BE2C (cell line): ENCODE measurements at regions not wholly inside any gene's neighbourhood (a gene's known extent, or its start where the extent isn't known, plus 50 kb on each side); places are given as distances from the start of the nearest gene placed in this dataset.

ENCODE experiments used
- DNase-seq: peaks from one replicate; pipeline ENCODE4 v3.0.0-alpha.2; 2020
- H3K27me3 ChIP-seq: fragments of 250-450 bp; sonication (Bioruptor Pico); 2 replicates; pipeline ENCODE4 v1.5.1; 2020; ENCODE audit warnings: mild to moderate bottlenecking
- H3K36me3 ChIP-seq: fragments of 250-450 bp; sonication (Bioruptor Pico); 2 replicates; pipeline ENCODE4 v1.5.1; 2020; ENCODE audit warnings: mild to moderate bottlenecking
- H3K4me1 ChIP-seq: fragments of 250-450 bp; sonication (Bioruptor Pico); 2 replicates; pipeline ENCODE4 v1.5.1; 2020
- H3K4me3 ChIP-seq: 2 replicates; pipeline ENCODE4 v1.5.1; 2011; ENCODE audit warnings: low read depth, low read length
- H3K9me3 ChIP-seq: fragments of 250-450 bp; sonication (Bioruptor Pico); 2 replicates; pipeline ENCODE4 v1.5.1; 2020
- TF ChIP-seq, protein P1 (sequence below): IDR thresholded peaks from 2 replicates; pipeline ENCODE4 v1.5.1; 2012; ENCODE audit warnings: mild to moderate bottlenecking, low read depth, low read length

DNA sequence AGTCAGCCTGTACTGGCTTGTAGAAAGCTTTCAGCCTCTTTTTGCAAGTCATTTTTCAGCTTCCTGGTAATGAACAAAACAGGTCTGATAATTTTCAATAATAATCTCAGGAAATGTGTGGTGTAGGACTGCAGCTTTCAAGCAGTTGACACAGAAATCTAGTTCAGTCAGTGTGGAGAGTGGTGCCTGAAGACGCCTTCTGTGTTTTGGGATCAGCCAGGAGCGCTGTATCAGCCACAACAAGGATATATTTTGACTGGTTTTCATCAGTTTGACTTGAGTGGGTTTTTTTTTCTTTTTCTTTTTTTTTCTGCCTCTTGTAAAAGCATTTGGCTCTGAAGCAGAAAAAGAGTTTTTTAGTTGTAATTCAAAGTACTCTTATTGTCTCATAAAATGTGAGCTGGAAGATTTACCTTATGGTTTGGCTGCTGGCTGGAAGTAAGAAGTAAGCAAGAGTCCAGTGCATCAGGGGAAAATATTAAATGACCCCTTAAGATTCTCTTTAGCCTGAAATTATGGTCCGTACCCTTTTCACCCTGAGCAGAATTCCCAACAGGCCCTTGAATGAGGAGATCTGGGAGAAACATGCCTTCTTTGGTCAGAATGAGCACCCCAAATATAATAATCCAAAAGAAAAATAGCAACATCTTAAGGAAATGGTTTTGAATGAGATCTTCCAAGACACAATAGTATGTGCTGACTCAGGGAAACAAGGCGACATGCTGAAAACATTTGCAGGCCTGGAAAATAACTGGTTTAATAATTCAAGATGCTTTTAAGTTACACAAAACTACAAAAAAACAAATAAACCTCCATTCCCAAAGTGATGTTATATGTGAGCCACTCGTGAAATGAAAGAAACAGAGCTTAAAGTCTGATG, 332.7 kb upstream of the ADAMTS9 start:
- Histone ChIP-seq H3K4me3 (no peak overlapping the region), H3K36me3 (no peaks in the 10 kb centered on the region), H3K4me1 (no peaks in the 10 kb centered on the region), H3K9me3 (no peaks in the 10 kb centered on the region), H3K27me3 (no peaks in the 10 kb centered on the region)
- TF ChIP-seq, protein P1, sequence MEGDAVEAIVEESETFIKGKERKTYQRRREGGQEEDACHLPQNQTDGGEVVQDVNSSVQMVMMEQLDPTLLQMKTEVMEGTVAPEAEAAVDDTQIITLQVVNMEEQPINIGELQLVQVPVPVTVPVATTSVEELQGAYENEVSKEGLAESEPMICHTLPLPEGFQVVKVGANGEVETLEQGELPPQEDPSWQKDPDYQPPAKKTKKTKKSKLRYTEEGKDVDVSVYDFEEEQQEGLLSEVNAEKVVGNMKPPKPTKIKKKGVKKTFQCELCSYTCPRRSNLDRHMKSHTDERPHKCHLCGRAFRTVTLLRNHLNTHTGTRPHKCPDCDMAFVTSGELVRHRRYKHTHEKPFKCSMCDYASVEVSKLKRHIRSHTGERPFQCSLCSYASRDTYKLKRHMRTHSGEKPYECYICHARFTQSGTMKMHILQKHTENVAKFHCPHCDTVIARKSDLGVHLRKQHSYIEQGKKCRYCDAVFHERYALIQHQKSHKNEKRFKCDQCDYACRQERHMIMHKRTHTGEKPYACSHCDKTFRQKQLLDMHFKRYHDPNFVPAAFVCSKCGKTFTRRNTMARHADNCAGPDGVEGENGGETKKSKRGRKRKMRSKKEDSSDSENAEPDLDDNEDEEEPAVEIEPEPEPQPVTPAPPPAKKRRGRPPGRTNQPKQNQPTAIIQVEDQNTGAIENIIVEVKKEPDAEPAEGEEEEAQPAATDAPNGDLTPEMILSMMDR = no peak
- DNase-seq = no peak

DNA sequence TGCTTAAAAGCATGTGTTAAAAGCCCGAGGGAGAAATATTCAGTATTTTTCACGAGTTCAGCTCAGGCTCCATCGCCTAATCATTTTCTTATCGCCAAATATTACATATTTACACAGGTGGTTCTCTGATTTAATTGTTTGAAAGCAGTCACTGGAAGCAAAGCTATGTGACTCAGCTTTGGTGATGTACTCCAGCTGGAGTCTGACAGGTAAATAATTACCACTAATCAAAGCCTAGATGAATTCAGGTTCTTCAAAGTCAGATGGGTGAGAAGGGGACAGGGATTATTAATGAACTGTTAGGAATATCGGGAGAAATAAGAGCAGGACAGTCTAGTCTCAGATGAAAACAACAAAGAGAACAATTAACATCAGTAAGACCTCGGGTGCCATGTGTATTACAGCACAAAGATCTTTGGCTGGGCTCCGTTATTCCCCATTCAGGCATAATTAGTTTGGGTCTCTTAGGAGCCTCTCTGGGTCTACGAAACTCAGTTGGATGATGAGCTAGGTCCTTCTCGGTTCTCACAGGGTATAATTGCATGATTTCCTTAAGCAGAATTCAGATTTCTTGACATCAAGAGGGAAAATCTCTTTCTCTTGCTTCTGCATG, 331.7 kb upstream of the ADAMTS9 start:
- Histone ChIP-seq H3K9me3 (no peaks in the 10 kb centered on the region), H3K4me3 (no peak overlapping the region)
- TF ChIP-seq, protein P1 = no peak

DNA sequence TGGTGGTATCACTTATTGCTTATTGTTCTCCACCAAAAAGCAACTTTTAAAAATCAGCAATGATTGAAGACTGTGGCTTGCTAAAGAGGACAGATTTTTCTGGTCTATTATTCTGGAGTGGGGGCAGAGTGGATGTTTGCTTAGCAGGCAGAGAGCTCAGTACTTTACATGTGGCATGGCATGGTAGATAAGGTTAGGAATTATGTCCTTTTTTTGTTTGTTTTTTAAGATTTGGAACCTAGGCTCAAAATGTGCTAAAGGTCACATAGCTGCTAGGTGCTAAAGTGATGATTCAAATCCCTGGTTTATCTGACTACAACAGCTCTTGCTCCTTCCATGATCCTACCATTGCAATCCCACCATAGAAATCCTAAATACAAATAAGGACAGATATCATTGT, 331.0 kb upstream of the ADAMTS9 start:
- Histone ChIP-seq H3K4me1 (no peaks in the 10 kb centered on the region), H3K27me3 (no peaks in the 10 kb centered on the region), H3K9me3 (no peaks in the 10 kb centered on the region), H3K4me3 (no peak overlapping the region), H3K36me3 (no peaks in the 10 kb centered on the region)
- DNase-seq = no peak
- TF ChIP-seq, protein P1 = no peak

More for the DNA sequence above, 331.7 kb upstream of the ADAMTS9 start:
- no peaks in the 10 kb centered on the region for H3K27me3 ChIP-seq
- H3K36me3 ChIP-seq = no peaks in the 10 kb centered on the region
- no peaks in the 10 kb centered on the region for H3K4me1 ChIP-seq
- DNase-seq = no peak

DNA sequence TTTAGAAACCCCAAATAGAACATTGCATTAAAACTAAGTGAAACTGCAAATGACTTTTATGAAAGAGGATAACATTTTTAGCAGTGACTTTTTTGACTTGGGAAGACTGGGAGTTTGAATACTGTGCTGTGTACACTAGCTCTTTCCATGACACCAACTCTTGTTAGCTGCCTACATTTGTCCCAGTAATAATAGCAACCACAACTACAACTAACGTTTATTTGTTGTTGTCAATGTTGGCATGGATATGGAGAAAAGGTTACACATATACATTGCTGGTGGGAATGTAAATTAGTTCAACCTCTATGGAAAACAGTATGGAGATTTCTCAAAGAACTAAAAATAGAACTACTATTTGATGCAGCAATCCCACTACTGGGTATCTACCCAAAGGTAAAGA, 329.6 kb upstream of the ADAMTS9 start:
- DNase-seq = no peak
- Histone ChIP-seq H3K4me1 (no peaks in the 10 kb centered on the region), H3K36me3 (no peaks in the 10 kb centered on the region), H3K4me3 (no peak overlapping the region), H3K9me3 (no peaks in the 10 kb centered on the region), H3K27me3 (no peaks in the 10 kb centered on the region)
- TF ChIP-seq, protein P1 = no peak

DNA sequence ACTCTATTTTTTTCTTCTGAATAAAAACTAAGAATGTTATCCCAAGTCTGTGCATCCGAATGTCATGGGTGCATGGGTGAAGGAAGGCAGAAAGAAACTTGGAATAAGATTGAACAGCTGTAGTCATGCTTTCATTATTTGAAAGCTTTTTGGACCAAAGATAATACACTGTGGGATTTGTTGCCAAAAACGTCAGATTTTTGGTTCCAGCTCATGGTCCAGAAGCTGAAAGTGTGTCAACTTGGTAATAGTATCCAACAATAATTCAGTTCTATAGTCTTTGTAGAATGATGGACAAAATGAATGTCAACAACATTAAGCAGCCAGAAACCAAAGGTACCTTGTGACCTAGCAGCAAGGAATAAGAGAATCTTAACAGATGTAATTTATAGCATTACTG, 327.9 kb upstream of the ADAMTS9 start:
- Histone ChIP-seq H3K27me3 (no peaks in the 10 kb centered on the region), H3K9me3 (no peaks in the 10 kb centered on the region), H3K4me3 (no peak overlapping the region), H3K4me1 (no peaks in the 10 kb centered on the region), H3K36me3 (no peaks in the 10 kb centered on the region)
- DNase-seq = no peak
- TF ChIP-seq, protein P1 = no peak

DNA sequence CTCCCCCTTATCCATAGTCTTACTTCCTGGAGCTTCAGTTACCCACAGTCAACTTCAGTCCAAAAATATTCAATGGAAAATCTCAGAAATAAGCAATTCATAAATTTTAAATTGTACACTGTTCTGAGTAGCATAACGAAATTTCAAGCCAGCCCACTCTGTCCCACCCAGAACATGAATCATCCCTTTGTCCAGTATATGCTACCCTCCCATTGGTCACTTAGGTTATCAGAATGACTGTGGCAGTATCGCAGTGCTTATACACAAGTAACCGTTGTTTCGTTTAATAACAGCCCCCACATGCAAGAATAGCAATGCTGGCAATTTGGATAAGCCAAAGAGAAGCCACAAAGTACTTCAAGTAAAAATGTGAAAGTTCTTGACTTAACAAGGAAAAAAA, 325.3 kb upstream of the ADAMTS9 start:
- TF ChIP-seq, protein P1 = no peak
- Histone ChIP-seq H3K9me3 (no peaks in the 10 kb centered on the region), H3K4me3 (no peak overlapping the region), H3K27me3 (no peaks in the 10 kb centered on the region), H3K36me3 (no peaks in the 10 kb centered on the region), H3K4me1 (peaks cover 4% of the 10 kb centered on the region)
- no peak for DNase-seq
